AG09309 (cell line): ENCODE measurements at regions not wholly inside any gene's neighbourhood (a gene's known extent, or its start where the extent isn't known, plus 50 kb on each side); places are given as distances from the start of the nearest gene placed in this dataset.

Experiments
- DNase-seq: peaks from one replicate; pipeline ENCODE4 v3.0.0-alpha.2; 2010; ENCODE audit warnings: low read depth
- H3K4me3 ChIP-seq: 2 replicates; pipeline ENCODE4 v1.5.1; 2011; ENCODE audit warnings: mild to moderate bottlenecking, low read depth, low read length, moderate library complexity; ENCODE audit not compliant: control insufficient read depth
- TF ChIP-seq, protein P1 (sequence below): IDR thresholded peaks from 2 replicates; pipeline ENCODE4 v1.5.1; 2011; ENCODE audit warnings: mild to moderate bottlenecking, low read depth, low read length, inconsistent platforms; ENCODE audit not compliant: insufficient read depth, control insufficient read depth; ENCODE audit errors: missing control alignments

DNA sequence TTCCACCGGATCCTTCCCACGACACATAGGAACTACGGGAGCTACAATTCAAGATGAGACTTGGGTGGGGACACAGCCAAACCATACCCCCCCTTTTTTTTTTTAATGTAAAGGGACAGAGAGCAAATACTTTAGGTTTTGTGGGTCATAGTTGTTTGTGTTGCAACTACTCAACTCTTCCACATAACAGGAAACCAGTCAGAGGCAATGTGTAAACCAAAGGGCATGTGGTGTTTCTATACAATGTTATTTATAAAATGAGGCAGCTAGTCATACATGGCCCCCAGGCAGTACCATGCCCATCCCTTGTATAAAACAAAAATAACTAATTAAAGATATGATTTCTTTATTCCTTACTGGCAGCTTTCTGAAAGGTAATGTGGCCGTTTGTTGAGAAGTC lies 845.4 kb upstream of the ADAMTS5 start:
- no peak for DNase-seq
- TF ChIP-seq, protein P1, sequence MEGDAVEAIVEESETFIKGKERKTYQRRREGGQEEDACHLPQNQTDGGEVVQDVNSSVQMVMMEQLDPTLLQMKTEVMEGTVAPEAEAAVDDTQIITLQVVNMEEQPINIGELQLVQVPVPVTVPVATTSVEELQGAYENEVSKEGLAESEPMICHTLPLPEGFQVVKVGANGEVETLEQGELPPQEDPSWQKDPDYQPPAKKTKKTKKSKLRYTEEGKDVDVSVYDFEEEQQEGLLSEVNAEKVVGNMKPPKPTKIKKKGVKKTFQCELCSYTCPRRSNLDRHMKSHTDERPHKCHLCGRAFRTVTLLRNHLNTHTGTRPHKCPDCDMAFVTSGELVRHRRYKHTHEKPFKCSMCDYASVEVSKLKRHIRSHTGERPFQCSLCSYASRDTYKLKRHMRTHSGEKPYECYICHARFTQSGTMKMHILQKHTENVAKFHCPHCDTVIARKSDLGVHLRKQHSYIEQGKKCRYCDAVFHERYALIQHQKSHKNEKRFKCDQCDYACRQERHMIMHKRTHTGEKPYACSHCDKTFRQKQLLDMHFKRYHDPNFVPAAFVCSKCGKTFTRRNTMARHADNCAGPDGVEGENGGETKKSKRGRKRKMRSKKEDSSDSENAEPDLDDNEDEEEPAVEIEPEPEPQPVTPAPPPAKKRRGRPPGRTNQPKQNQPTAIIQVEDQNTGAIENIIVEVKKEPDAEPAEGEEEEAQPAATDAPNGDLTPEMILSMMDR = no peak
- H3K4me3 ChIP-seq = no peak overlapping the region

- DNase-seq = no peak
- no peak overlapping the region for H3K4me3 ChIP-seq
- TF ChIP-seq, protein P1 = no peak
Observed at GRCh38 chr21:27808923-27809322, 842.0 kb upstream of the ADAMTS5 start.

GRCh38 chr21:27807596-27807995 lies 840.7 kb upstream of the ADAMTS5 start:
- peak; percentile 43 for DNase-seq
- TF ChIP-seq, protein P1 = no peak
- H3K4me3 ChIP-seq = no peak overlapping the region

GRCh38 chr21:27806281-27806680 lies 839.4 kb upstream of the ADAMTS5 start:
- TF ChIP-seq, protein P1 = no peak
- DNase-seq = no peak
- no peak overlapping the region for H3K4me3 ChIP-seq

GRCh38 chr21:27805696-27806095 lies 838.8 kb upstream of the ADAMTS5 start:
- DNase-seq = no peak

GRCh38 chr21:27804515-27804914 lies 837.6 kb upstream of the ADAMTS5 start:
- TF ChIP-seq, protein P1 = no peak
- H3K4me3 ChIP-seq = no peak overlapping the region
- no peak for DNase-seq

More at GRCh38 chr21:27805696-27806095, 838.8 kb upstream of the ADAMTS5 start:
- H3K4me3 ChIP-seq = no peak overlapping the region
- TF ChIP-seq, protein P1 = no peak

DNA sequence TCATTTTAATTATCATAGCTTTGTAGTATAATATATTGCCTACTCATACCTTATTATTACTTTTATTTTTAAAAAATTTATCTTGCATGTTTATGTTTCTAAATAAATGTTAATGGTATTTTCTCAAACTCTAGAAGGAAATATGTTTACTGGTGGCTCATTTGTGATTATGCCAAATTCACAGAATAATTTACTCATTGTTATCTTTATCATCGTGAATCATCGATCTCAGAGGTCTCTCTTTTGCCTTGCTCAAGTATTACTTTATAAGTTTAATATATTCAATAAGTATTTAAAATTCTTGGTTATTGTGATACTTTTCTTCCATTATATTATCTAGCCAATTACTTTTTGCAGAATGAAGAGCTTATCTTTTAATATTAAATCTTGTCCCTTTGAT lies 836.7 kb upstream of the ADAMTS5 start:
- TF ChIP-seq, protein P1 = no peak
- no peak for DNase-seq
- no peak overlapping the region for H3K4me3 ChIP-seq
